GM23248 (cell line): ENCODE measurements at regions not wholly inside any gene's neighbourhood (a gene's known extent, or its start where the extent isn't known, plus 50 kb on each side); places are given as distances from the start of the nearest gene placed in this dataset.

Experiments
- DNase-seq: peaks from one replicate; pipeline ENCODE4 v3.0.0-alpha.2; 2015
- H2AFZ ChIP-seq: fragments of 200-600 bp; sonication (generic); 2 replicates; pipeline ENCODE4 v1.6.1; 2016; ENCODE audit warnings: antibody characterized with exemption
- H3F3A ChIP-seq: fragments of 200-600 bp; sonication (generic); 2 replicates; pipeline ENCODE4 v1.6.1; 2016; ENCODE audit warnings: mild to moderate bottlenecking, antibody characterized with exemption, mixed run types; ENCODE audit not compliant: insufficient read depth
- H3K27ac ChIP-seq: fragments of 200-600 bp; sonication (generic); 2 replicates; pipeline ENCODE4 v1.5.1; 2016; ENCODE audit warnings: mild to moderate bottlenecking
- H3K27me3 ChIP-seq: fragments of 200-600 bp; sonication (generic); replicated peaks from 2 replicates; pipeline ENCODE4 v1.6.1; 2016; ENCODE audit warnings: mild to moderate bottlenecking; ENCODE audit not compliant: insufficient read depth
- H3K36me3 ChIP-seq: fragments of 200-600 bp; sonication (generic); 2 replicates; pipeline ENCODE4 v1.6.1; 2016; ENCODE audit warnings: low read depth, mild to moderate bottlenecking
- H3K4me1 ChIP-seq: fragments of 200-600 bp; sonication (generic); 2 replicates; pipeline ENCODE4 v1.6.1; 2016; ENCODE audit warnings: mild to moderate bottlenecking; ENCODE audit not compliant: insufficient read depth
- H3K4me2 ChIP-seq: fragments of 200-600 bp; sonication (generic); one replicate; pipeline ENCODE4 v1.6.1; 2016; ENCODE audit warnings: mild to moderate bottlenecking; ENCODE audit not compliant: unreplicated experiment
- H3K4me3 ChIP-seq: fragments of 200-600 bp; sonication (generic); 2 replicates; pipeline ENCODE4 v1.5.1; 2016; ENCODE audit warnings: mild to moderate bottlenecking
- H3K79me2 ChIP-seq: fragments of 200-600 bp; sonication (generic); 2 replicates; pipeline ENCODE4 v1.6.1; 2016; ENCODE audit warnings: mild to moderate bottlenecking; ENCODE audit not compliant: insufficient read depth
- H3K9ac ChIP-seq: fragments of 200-600 bp; sonication (generic); 2 replicates; pipeline ENCODE4 v1.6.1; 2016; ENCODE audit warnings: mild to moderate bottlenecking
- H3K9me2 ChIP-seq: fragments of 200-600 bp; sonication (generic); 2 replicates; pipeline ENCODE4 v1.6.1; 2016; ENCODE audit warnings: mixed run types, mild to moderate bottlenecking, moderate library complexity; ENCODE audit not compliant: insufficient read depth
- H3K9me3 ChIP-seq: fragments of 200-600 bp; sonication (generic); one replicate; pipeline ENCODE4 v1.6.1; 2017; ENCODE audit warnings: low read depth
- H4K20me1 ChIP-seq: fragments of 200-600 bp; sonication (generic); 2 replicates; pipeline ENCODE4 v1.6.0; 2016; ENCODE audit not compliant: insufficient read depth
- EZH2 ChIP-seq: fragments of 200-600 bp; sonication (generic); IDR thresholded peaks from 2 replicates; pipeline ENCODE4 v1.6.1; 2018; ENCODE audit warnings: antibody characterized with exemption, mild to moderate bottlenecking; ENCODE audit not compliant: insufficient read depth, poor library complexity, severe bottlenecking
- EZH2phosphoT487 ChIP-seq: fragments of 200-600 bp; sonication (generic); IDR thresholded peaks from 2 replicates; pipeline ENCODE4 v1.6.1; 2018; ENCODE audit warnings: antibody characterized with exemption, moderate library complexity, mild to moderate bottlenecking, low read depth; ENCODE audit not compliant: insufficient read depth
- WGBS, 2 experiments: methylation state at CpG; one replicate each; pipeline ENCODE4 v1.1.6; 2015 to 2017; ENCODE audit warnings: low lambda C conversion rate in 2 of 2, low coverage in 1 of 2; ENCODE audit errors: missing lambda C conversion rate in 2 of 2; 5-methylcytosine and 5-hydroxymethylcytosine counted together
- in situ Hi-C: fragments of 300-500 bp; cut with MboI; formaldehyde crosslinking; loops from 2 replicates; pipeline ENCODE4 v1.15.0; 2020

DNA sequence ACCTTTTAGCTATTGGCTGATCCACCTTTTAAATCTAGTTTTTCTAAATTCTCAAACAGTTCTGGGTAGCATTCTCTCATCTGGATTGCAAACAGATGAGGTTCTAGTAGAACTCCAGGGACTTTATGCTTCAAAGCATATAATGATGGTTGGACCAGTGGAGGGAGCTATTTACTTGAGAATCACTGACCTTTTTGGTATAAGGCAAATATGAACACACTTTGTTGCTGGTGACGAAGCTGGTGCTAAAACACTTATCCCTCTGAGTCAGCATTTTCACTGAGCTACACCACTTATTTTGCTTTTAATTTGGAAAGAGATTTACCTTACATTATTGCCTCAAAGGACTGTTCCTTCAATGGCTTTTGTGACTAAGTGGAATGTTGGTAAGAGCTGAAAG is 58.6 kb upstream of the SLITRK3 start:
- TF ChIP-seq EZH2phosphoT487 (no peak), EZH2 (no peak)
- no peaks in the 10 kb centered on the region for H3K9me2 ChIP-seq
- H2AFZ ChIP-seq: no peak overlapping the region
- H3K36me3 ChIP-seq: no peaks in the 10 kb centered on the region
- DNase-seq: peak; percentile 0
- H3K79me2 ChIP-seq: no peaks in the 10 kb centered on the region
- H3K27me3 ChIP-seq: no peaks in the 10 kb centered on the region
- no peak overlapping the region for H3K27ac ChIP-seq
- H3K4me1 ChIP-seq: no peaks in the 10 kb centered on the region
- H3K9me3 ChIP-seq: no peaks in the 10 kb centered on the region
- no peak overlapping the region for H3K4me3 ChIP-seq
- no peaks in the 10 kb centered on the region for H4K20me1 ChIP-seq
- 0 to 3% methylated on average over 1 of the region's 1 CpG for WGBS, 2 experiments
- H3K9ac ChIP-seq: no peak overlapping the region
- no peak overlapping the region for H3K4me2 ChIP-seq
- in situ Hi-C loops: no loop called here
- no peaks in the 10 kb centered on the region for H3F3A ChIP-seq
